Adrenal gland (tissue), 5 donors: ENCODE measurements at regions not wholly inside any gene's neighbourhood (a gene's known extent, or its start where the extent isn't known, plus 50 kb on each side); places are given as distances from the start of the nearest gene placed in this dataset.

ENCODE experiments used
- CTCF ChIP-seq, 6 experiments: fragments of 450-650 bp in 4 of 6; fragments of 200-600 bp in 2 of 6; sonication (generic) in 1 of 6; IDR thresholded peaks; 1 replicate in 5 of 6; 2 replicates in 1 of 6; pipeline versions ENCODE4 v1.5.1 to v1.8.0; 2016 to 2021; ENCODE audit warnings: antibody characterized with exemption in 6 of 6, mild to moderate bottlenecking in 2 of 6, moderate library complexity in 1 of 6
- POLR2A ChIP-seq, 2 donors: fragments of 450-650 bp; IDR thresholded peaks; one replicate each; pipeline ENCODE4 v1.6.1; 2017; ENCODE audit warnings: antibody characterized with exemption in 2 of 2, mild to moderate bottlenecking in 2 of 2, moderate library complexity in 1 of 2
- donor health status: DM: no; HTN: no; CAD: no.

- TF ChIP-seq CTCF (IDR thresholded peaks at IDR 0.05) (no peak), POLR2A (IDR thresholded peaks at IDR 0.05) (no peak)
Measured at GRCh38 chr2:236698016-236698627, 128.5 kb downstream of the ACKR3 start.
